PFSK-1 (cell line): ENCODE measurements at regions not wholly inside any gene's neighbourhood (a gene's known extent, or its start where the extent isn't known, plus 50 kb on each side); places are given as distances from the start of the nearest gene placed in this dataset.

Experiments used
- FOXP2 ChIP-seq: optimal IDR thresholded peaks from 2 replicates; pipeline ENCODE3; 2011; ENCODE audit warnings: borderline replicate concordance, control low read depth, inconsistent platforms; ENCODE audit not compliant: insufficient read depth; ENCODE audit errors: extremely low read length, extremely low read depth
- POLR2AphosphoS5 ChIP-seq: IDR thresholded peaks from 2 replicates; pipeline ENCODE4 v1.6.1; 2012; ENCODE audit warnings: low read depth, mild to moderate bottlenecking, control low read depth, low read length, moderate library complexity
- SIN3A ChIP-seq: IDR thresholded peaks from 2 replicates; pipeline ENCODE4 v1.6.1; 2012; ENCODE audit warnings: mild to moderate bottlenecking, low read length, moderate library complexity, borderline replicate concordance; ENCODE audit not compliant: insufficient read depth
- TAF1 ChIP-seq: IDR thresholded peaks from 2 replicates; pipeline ENCODE4 v1.6.1; 2012; ENCODE audit warnings: low read length, control low read depth, borderline replicate concordance; ENCODE audit not compliant: insufficient read depth
- TF ChIP-seq, protein P1 (sequence below), 2 experiments: IDR thresholded peaks; 2 replicates each; pipeline versions ENCODE4 v1.6.1 to v1.8.0; 2011 to 2012; ENCODE audit warnings: low read depth in 2 of 2, low read length in 2 of 2, control low read depth in 1 of 2, inconsistent platforms in 1 of 2, mild to moderate bottlenecking in 1 of 2, moderate library complexity in 1 of 2; ENCODE audit not compliant: insufficient read depth in 1 of 2

DNA sequence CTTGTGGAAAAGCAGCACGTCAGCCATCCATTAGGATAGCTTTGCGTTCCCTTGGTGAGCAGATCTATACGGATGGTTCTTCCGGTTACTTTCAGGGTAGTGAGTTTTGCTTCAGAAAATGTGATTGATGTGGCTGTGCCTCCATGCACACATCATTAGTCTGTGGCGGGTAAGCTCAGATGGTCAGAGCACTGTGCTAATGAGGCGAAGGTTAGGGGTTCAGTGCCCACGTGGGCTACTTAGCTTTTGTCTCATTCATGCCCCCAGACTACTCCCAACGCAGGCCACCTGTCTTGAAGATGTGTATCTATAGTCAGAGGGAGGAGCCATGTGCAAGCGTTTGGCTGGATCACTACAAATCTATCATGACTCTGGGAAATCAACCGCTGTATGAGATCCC lies 322.8 kb upstream of the POU3F3 start:
- TF ChIP-seq POLR2AphosphoS5 (no peak), SIN3A (no peak), TAF1 (no peak), FOXP2 (no peak)
- TF ChIP-seq, protein P1, sequence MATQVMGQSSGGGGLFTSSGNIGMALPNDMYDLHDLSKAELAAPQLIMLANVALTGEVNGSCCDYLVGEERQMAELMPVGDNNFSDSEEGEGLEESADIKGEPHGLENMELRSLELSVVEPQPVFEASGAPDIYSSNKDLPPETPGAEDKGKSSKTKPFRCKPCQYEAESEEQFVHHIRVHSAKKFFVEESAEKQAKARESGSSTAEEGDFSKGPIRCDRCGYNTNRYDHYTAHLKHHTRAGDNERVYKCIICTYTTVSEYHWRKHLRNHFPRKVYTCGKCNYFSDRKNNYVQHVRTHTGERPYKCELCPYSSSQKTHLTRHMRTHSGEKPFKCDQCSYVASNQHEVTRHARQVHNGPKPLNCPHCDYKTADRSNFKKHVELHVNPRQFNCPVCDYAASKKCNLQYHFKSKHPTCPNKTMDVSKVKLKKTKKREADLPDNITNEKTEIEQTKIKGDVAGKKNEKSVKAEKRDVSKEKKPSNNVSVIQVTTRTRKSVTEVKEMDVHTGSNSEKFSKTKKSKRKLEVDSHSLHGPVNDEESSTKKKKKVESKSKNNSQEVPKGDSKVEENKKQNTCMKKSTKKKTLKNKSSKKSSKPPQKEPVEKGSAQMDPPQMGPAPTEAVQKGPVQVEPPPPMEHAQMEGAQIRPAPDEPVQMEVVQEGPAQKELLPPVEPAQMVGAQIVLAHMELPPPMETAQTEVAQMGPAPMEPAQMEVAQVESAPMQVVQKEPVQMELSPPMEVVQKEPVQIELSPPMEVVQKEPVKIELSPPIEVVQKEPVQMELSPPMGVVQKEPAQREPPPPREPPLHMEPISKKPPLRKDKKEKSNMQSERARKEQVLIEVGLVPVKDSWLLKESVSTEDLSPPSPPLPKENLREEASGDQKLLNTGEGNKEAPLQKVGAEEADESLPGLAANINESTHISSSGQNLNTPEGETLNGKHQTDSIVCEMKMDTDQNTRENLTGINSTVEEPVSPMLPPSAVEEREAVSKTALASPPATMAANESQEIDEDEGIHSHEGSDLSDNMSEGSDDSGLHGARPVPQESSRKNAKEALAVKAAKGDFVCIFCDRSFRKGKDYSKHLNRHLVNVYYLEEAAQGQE (IDR thresholded peaks at IDR 0.05; ENCODE audit: insufficient read depth in 1 of 2, low read depth in 2 of 2, low read length in 2 of 2): no peak
